HG03135 (cell line): ENCODE measurements at regions not wholly inside any gene's neighbourhood (a gene's known extent, or its start where the extent isn't known, plus 50 kb on each side); places are given as distances from the start of the nearest gene placed in this dataset.
"Not testable (repeated sequence)": the region's sequence is repeated elsewhere in the genome, so short reads cannot be mapped to it uniquely, and the experiment has no call there.

Experiments used
- ATAC-seq: cut with Tn5 transposase; IDR thresholded peaks from one replicate; pipeline ENCODE4 v1.9.1; 2021; ENCODE audit warnings: mild to moderate bottlenecking, moderate library complexity; ENCODE audit not compliant: unreplicated experiment

DNA sequence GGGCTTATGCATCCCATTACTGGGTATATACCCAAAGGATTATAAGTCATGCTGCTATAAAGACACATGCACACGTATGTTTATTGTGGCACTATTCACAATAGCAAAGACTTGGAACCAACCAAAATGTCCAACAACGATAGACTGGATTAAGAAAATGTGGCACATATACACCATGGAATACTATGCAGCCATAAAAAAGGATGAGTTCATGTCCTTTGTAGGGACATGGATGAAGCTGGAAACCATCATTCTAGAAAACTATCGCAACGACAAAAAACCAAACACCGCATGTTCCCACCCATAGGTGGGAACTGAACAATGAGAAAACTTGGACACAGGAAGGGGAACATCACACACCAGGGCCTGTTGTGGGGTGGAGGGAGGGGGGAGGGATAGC, 323.3 kb upstream of the FGF16 start:
- not testable (repeated sequence) for ATAC-seq

- not testable (repeated sequence) for ATAC-seq
These were observed 319.6 kb upstream of the FGF16 start for GRCh38 chrX:77127571-77127970.

DNA sequence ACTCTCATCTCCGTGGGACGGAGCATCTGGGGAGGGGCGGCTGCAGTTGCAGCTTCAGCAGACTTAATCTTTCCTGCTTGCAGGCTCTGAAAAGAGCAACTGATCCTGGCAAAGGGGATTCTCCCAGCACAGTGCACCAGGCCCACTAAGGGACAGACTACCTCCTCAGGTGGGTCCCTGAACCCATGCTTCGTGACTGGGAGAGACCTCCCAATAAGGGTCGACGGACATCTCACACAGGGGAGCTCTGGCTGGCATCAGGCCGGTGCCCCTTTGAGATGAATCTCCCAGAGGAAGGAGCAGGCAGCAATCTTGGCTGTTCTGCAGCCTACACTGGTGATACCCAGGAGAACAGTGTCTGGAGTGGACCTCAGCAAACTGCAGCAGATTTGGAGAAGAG, 303.3 kb upstream of the FGF16 start:
- ATAC-seq = no peak

- ATAC-seq = no peak
These were observed 286.9 kb upstream of the FGF16 start for GRCh38 chrX:77160301-77160700.

GRCh38 chrX:77162777-77163176, 284.4 kb upstream of the FGF16 start:
- no peak for ATAC-seq

DNA sequence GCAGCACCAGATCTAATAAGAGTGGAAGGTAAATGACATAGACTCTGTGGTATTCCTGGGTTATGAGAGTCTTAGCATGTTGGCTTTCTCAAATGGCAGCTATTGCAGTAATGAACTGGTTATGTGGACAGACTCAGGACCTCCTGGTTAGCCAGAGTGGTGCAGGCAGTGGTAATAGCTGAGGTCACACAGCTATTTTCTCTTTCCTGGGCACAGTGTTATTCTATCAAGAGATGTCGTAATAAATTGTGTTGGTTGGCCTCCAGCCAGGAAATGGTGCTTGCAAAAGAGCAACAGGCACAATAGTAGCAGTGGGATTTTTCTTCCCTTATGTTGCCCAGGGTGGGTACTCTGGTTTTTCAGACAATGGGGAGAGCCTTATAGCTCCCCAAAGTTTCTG, 279.2 kb upstream of the FGF16 start:
- no peak for ATAC-seq

- ATAC-seq = no peak
These were observed 272.3 kb upstream of the FGF16 start for GRCh38 chrX:77174680-77175519.

- ATAC-seq = no peak
These were observed 246.5 kb upstream of the FGF16 start for GRCh38 chrX:77200663-77201062.

DNA sequence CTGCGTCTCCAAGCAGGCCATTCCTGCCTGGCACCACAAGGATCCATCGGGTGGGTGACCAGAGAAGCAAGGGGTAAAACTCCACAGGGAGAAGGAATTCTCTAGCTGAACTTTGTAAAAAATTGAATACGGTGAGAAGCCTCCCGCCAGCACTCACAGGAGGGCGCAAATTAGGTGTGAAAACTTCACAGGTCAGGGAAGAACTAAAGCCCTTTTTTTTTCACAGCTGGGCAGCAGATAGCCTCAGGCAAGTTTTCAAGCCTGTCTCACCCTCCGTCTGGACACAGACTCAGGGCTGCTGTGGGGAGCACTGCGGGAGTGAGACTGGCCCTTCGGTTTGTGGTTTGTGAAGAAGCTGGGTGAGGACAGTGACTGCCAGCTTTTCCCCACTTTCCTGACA, 224.1 kb upstream of the FGF16 start:
- no peak for ATAC-seq

- ATAC-seq = no peak
These were observed 182.7 kb upstream of the FGF16 start for GRCh38 chrX:77264490-77264889.

GRCh38 chrX:77275392-77275791, 171.8 kb upstream of the FGF16 start:
- no peak for ATAC-seq

- ATAC-seq = no peak
These were observed 170.4 kb upstream of the FGF16 start for GRCh38 chrX:77276742-77277141.

- no peak for ATAC-seq
These were observed 169.3 kb upstream of the FGF16 start for GRCh38 chrX:77277911-77278310.

- not testable (repeated sequence) for ATAC-seq
These were observed 167.8 kb upstream of the FGF16 start for GRCh38 chrX:77279373-77279772.

DNA sequence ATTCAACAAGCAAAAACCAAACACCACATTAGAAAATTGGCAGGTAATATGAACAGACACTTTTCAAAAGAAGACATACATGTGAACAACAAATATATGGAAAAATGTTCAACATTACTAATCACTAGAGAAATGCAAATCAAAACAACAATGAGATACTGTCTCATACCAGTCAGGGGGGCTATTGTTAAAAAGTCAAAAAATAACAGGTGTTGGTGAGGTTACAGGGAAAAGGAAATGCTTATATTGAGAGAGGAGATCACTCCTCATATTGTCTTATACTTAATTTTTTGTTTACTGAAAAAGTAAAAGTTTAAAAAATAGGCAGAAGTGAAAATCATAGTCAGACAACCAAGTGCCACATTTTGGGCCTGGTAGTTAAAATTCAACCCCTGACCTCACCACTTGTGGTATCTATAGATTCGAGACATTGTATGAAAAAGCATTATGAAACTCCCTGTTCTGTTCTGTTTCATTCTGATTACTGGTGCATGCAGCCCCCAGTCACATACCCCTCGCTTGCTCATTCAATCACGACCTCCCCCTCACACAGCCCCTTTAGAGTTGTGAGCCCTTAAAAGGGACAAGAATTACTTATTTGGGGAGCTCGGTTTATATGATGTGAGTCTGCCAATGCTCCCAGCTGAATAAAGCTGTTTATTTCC, 153.7 kb upstream of the FGF16 start:
- no peak for ATAC-seq

DNA sequence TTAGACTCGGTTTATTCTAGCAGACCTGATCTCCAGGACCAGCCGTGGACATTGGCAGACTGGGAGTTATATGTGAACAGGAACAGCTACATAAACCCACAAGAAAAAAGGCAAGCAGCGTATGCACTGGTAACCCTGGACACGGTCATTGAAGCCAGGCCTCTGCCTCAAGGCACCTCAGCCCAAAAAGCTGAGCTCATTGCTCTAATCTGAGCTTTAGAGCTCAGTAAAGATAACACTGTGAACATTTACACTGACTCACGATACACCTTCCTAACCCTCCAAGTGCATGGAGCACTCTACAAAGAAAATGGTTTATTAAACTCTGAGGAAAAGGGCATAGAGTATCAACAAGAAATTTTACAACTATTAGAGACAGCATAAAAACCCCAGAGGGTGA, 148.9 kb upstream of the FGF16 start:
- no peak for ATAC-seq

DNA sequence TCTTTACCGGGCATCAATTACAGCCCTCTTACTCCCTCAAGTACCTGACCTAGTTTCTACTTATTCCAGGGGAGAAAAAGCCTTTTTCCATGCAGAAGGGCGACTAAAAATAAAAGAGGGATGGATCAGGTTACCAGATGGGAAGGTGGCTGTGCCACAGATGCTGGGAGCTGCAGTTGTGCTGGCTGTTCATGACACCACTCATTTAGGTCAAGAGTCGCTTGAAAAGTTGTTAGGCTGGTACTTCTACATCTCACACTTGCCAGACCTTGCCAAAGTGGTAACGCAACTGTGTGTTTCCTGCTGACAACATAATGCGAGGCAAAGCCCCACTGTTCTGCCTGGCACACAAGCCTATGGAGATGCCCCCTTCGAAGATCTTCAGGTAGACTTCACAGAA, 148.4 kb upstream of the FGF16 start:
- ATAC-seq = no peak

DNA sequence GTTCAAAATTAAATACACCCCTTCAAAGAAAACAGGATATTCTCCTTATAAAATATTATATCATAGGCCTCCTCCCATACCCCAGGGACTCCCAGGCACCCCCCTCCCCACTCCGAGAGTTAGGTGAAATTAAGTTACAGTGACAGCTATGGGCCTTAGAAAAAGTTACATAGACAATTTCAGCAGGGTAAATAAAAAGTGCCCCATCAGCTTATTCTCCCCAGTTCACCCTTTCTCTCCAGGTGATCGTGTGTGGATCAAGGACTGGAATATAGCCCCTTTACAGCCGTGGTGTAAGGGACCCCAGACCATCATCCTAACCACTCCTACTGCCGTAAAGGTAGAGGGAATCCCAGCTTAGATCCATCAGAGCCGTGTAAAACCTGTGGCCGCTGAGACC, 147.6 kb upstream of the FGF16 start:
- ATAC-seq = no peak

DNA sequence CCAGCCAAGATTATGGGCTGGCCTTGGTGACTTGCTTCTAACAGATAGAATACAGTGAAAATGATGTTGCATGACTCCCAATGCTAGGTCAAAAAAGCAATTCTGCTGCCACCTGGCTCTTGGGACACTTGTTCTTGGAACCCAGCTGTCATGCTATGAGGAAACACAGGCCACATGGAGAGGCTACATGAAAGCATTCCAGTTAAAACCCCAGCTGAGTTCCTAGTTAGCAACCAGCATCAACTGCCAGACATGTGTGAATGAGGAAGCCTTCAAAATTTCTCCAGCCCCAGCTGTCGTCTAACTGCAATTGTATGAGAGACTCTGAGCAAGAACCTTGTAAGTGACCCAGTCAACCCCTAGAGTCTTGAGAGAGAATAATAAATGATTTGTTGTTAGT, 105.2 kb upstream of the FGF16 start:
- no peak for ATAC-seq

- ATAC-seq = no peak
These were observed 100.3 kb upstream of the FGF16 start for GRCh38 chrX:77346859-77347258.

GRCh38 chrX:77347572-77347971, 99.6 kb upstream of the FGF16 start:
- ATAC-seq = no peak

DNA sequence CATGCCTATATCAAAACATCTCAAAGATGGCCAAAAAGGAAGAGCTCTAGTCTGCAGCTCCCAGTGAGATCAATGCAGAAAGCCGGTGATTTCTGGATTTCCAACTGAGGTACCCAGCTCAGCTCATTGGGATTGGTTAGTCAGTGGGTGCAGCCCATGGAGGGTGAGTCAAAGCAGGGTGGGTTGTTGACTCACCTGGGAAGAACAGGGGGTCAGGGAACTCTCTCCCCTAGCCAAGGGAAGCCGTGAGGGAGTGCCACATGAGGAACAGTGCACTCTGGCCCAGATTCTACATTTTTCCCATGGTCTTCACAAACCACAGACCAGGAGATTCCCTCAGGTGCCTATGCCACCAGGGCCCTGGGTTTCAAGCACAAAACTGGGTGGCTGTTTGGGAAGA, 57.3 kb upstream of the FGF16 start:
- no peak for ATAC-seq
